PC-3 (cell line): ENCODE measurements at regions not wholly inside any gene's neighbourhood (a gene's known extent, or its start where the extent isn't known, plus 50 kb on each side); places are given as distances from the start of the nearest gene placed in this dataset.

Source experiments
- EZH2phosphoT487 ChIP-seq: fragments of 300-600 bp; sonication (generic); IDR thresholded peaks from 2 replicates; pipeline ENCODE4 v1.6.1; 2018; ENCODE audit warnings: mild to moderate bottlenecking, antibody characterized with exemption, low read length, borderline replicate concordance
- TF ChIP-seq, protein P1 (sequence below): fragments of 300-600 bp; sonication (generic); conservative IDR thresholded peaks from 2 replicates; pipeline ENCODE4 v1.5.1; 2017; ENCODE audit warnings: antibody characterized with exemption, low read depth, mild to moderate bottlenecking, low read length

GRCh38 chr5:87775228-87775627 lies 362.5 kb upstream of the CCNH start:
- TF ChIP-seq, protein P1, sequence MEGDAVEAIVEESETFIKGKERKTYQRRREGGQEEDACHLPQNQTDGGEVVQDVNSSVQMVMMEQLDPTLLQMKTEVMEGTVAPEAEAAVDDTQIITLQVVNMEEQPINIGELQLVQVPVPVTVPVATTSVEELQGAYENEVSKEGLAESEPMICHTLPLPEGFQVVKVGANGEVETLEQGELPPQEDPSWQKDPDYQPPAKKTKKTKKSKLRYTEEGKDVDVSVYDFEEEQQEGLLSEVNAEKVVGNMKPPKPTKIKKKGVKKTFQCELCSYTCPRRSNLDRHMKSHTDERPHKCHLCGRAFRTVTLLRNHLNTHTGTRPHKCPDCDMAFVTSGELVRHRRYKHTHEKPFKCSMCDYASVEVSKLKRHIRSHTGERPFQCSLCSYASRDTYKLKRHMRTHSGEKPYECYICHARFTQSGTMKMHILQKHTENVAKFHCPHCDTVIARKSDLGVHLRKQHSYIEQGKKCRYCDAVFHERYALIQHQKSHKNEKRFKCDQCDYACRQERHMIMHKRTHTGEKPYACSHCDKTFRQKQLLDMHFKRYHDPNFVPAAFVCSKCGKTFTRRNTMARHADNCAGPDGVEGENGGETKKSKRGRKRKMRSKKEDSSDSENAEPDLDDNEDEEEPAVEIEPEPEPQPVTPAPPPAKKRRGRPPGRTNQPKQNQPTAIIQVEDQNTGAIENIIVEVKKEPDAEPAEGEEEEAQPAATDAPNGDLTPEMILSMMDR, result no peak
- TF ChIP-seq EZH2phosphoT487, result no peak
